H1 (cell line): ENCODE measurements at regions not wholly inside any gene's neighbourhood (a gene's known extent, or its start where the extent isn't known, plus 50 kb on each side); places are given as distances from the start of the nearest gene placed in this dataset.

Source experiments
- CTCF ChIA-PET: fragments of 300-600 bp; sonication (Branson Sonifier 250); formaldehyde crosslinking; loops from one replicate; lab custom pipeline; 2021; ENCODE audit not compliant: partially characterized antibody; lab: Charles Lee
- POLR2A ChIA-PET: fragments of 300-600 bp; sonication (Branson Sonifier 250); formaldehyde crosslinking; loops from one replicate; lab custom pipeline; 2021; ENCODE audit warnings: inconsistent platforms; ENCODE audit not compliant: partially characterized antibody; lab: Charles Lee
- DNase-seq, 2 experiments: peaks; one replicate each; pipeline versions ENCODE4 v3.0.0 to v3.0.0-alpha.2; 2010 to 2022; ENCODE audit warnings: low spot score in 2 of 2, low read depth in 1 of 2, mixed read lengths in 1 of 2
- FAIRE-seq: peaks from 2 replicates; lab custom pipeline; 2011; peaks lifted over from hg19 to GRCh38; lab: Jason Lieb, UNC
- H2AFZ ChIP-seq: 2 replicates; pipeline ENCODE4 v1.8.1; 2012; ENCODE audit warnings: low read length, inconsistent platforms
- H2AK5ac ChIP-seq: 2 replicates; pipeline ENCODE4 v1.6.1; 2013; ENCODE audit warnings: low read depth, low read length
- H2BK120ac ChIP-seq: replicated peaks from 2 replicates; pipeline ENCODE3; 2013; ENCODE audit warnings: low read depth, low read length, inconsistent platforms
- H2BK12ac ChIP-seq: 2 replicates; pipeline ENCODE4 v1.6.1; 2013; ENCODE audit warnings: low read depth, low read length
- H2BK15ac ChIP-seq: 2 replicates; pipeline ENCODE4 v1.6.1; 2013; ENCODE audit warnings: low read length
- H2BK20ac ChIP-seq: 2 replicates; pipeline ENCODE4 v1.6.1; 2013; ENCODE audit warnings: low read length
- H2BK5ac ChIP-seq: 2 replicates; pipeline ENCODE4 v1.6.1; 2013; ENCODE audit warnings: low read depth, low read length
- H3K14ac ChIP-seq: 2 replicates; pipeline ENCODE4 v1.6.1; 2013; ENCODE audit warnings: inconsistent platforms; ENCODE audit not compliant: insufficient read length
- H3K18ac ChIP-seq: 2 replicates; pipeline ENCODE4 v1.6.1; 2013; ENCODE audit warnings: low read length; ENCODE audit errors: extremely low read depth
- H3K23ac ChIP-seq: 2 replicates; pipeline ENCODE4 v1.6.1; 2013; ENCODE audit warnings: inconsistent platforms; ENCODE audit not compliant: insufficient read length
- H3K23me2 ChIP-seq: 2 replicates; pipeline ENCODE4 v1.6.1; 2013; ENCODE audit warnings: low read depth, low read length
- H3K27ac ChIP-seq: 2 replicates; pipeline ENCODE4 v1.6.1; 2011; ENCODE audit warnings: low read depth, low read length, inconsistent platforms
- H3K27me3 ChIP-seq, 4 experiments: replicated peaks in 1 of 4; 1 replicate in 1 of 4; 2 replicates in 3 of 4; pipeline versions ENCODE4 v1.6.1 to v1.8.1; 2011 to 2013; ENCODE audit warnings: low read length in 3 of 4, mild to moderate bottlenecking in 3 of 4, inconsistent platforms in 2 of 4, mixed read lengths in 2 of 4, moderate library complexity in 1 of 4; ENCODE audit not compliant: control insufficient read depth in 3 of 4, insufficient read depth in 3 of 4; ENCODE audit errors: extremely low read depth in 1 of 4
- H3K36me3 ChIP-seq, 4 experiments: 2 replicates each; pipeline versions ENCODE4 v1.6.1 to v1.8.1; 2011 to 2013; ENCODE audit warnings: mild to moderate bottlenecking in 4 of 4, low read length in 3 of 4, moderate library complexity in 2 of 4, control low read depth in 1 of 4, inconsistent platforms in 1 of 4; ENCODE audit not compliant: insufficient read depth in 4 of 4, control insufficient read depth in 2 of 4
- H3K4ac ChIP-seq: replicated peaks from 2 replicates; pipeline ENCODE3; 2013; ENCODE audit warnings: low read length, low read depth, mixed read lengths, inconsistent platforms; ENCODE audit not compliant: insufficient read length
- H3K4me1 ChIP-seq, 4 experiments: replicated peaks in 1 of 4; 1 replicate in 1 of 4; 2 replicates in 3 of 4; pipeline versions ENCODE4 v1.6.1 to v1.8.1; 2011 to 2013; ENCODE audit warnings: low read length in 3 of 4, inconsistent platforms in 2 of 4, mixed read lengths in 1 of 4; ENCODE audit not compliant: insufficient read depth in 4 of 4, control insufficient read depth in 3 of 4
- H3K4me2 ChIP-seq, 2 experiments: 2 replicates each; pipeline versions ENCODE4 v1.6.1 to v1.8.1; 2011 to 2013; ENCODE audit warnings: low read depth in 2 of 2, low read length in 2 of 2, control low read depth in 1 of 2, inconsistent platforms in 1 of 2, mild to moderate bottlenecking in 1 of 2; ENCODE audit not compliant: insufficient read depth in 1 of 2
- H3K4me3 ChIP-seq, 4 experiments: fragments of 200-600, 300-600 bp in 1 of 4; sonication (generic), shearing (Covaris generic), sonication (Bioruptor Twin) in 1 of 4; 2 replicates each; pipeline versions ENCODE4 v1.5.1 to v1.8.1; 2011 to 2016; ENCODE audit warnings: low read length in 4 of 4, low read depth in 3 of 4, control low read depth in 2 of 4, inconsistent platforms in 2 of 4, mild to moderate bottlenecking in 2 of 4, mixed read lengths in 1 of 4, moderate library complexity in 1 of 4; ENCODE audit not compliant: insufficient read depth in 2 of 4; ENCODE audit errors: extremely low read depth in 1 of 4
- H3K56ac ChIP-seq: replicated peaks from 2 replicates; pipeline ENCODE3; 2013; ENCODE audit warnings: low read depth, mild to moderate bottlenecking, mixed read lengths, low read length, inconsistent platforms; ENCODE audit not compliant: insufficient read length
- H3K79me1 ChIP-seq: 2 replicates; pipeline ENCODE4 v1.6.1; 2013; ENCODE audit warnings: low read depth, low read length, control low read depth
- H3K79me2 ChIP-seq, 2 experiments: 2 replicates each; pipeline versions ENCODE4 v1.6.1 to v1.8.1; 2012 to 2013; ENCODE audit warnings: low read length in 2 of 2, mild to moderate bottlenecking in 2 of 2, inconsistent platforms in 1 of 2; ENCODE audit not compliant: insufficient read depth in 2 of 2, control insufficient read depth in 1 of 2
- H3K9ac ChIP-seq, 4 experiments: replicated peaks in 1 of 4; 1 replicate in 1 of 4; 2 replicates in 3 of 4; pipeline versions ENCODE4 v1.6.1 to v1.8.1; 2011 to 2013; ENCODE audit warnings: low read depth in 3 of 4, low read length in 3 of 4, control low read depth in 2 of 4, mild to moderate bottlenecking in 2 of 4, moderate library complexity in 2 of 4, inconsistent platforms in 1 of 4; ENCODE audit errors: extremely low read depth in 1 of 4
- H3K9me3 ChIP-seq, 2 experiments: 2 replicates each; pipeline versions ENCODE4 v1.6.1 to v1.8.1; 2012 to 2013; ENCODE audit warnings: mild to moderate bottlenecking in 2 of 2, moderate library complexity in 2 of 2, control low read depth in 1 of 2, inconsistent platforms in 1 of 2, low read depth in 1 of 2, low read length in 1 of 2, mixed read lengths in 1 of 2; ENCODE audit not compliant: insufficient read depth in 2 of 2
- H4K20me1 ChIP-seq, 2 experiments: replicated peaks in 1 of 2; 2 replicates each; pipeline versions ENCODE3 to v1.8.1; 2011 to 2013; ENCODE audit warnings: inconsistent platforms in 2 of 2, low read length in 2 of 2, mild to moderate bottlenecking in 1 of 2; ENCODE audit not compliant: insufficient read depth in 2 of 2, control insufficient read depth in 1 of 2
- H4K5ac ChIP-seq: 2 replicates; pipeline ENCODE4 v1.6.1; 2013; ENCODE audit warnings: low read length, low read depth, mixed read lengths, inconsistent platforms; ENCODE audit not compliant: insufficient read length
- H4K8ac ChIP-seq: 2 replicates; pipeline ENCODE4 v1.8.0; 2013; ENCODE audit warnings: mild to moderate bottlenecking, moderate library complexity, low read length, inconsistent platforms; ENCODE audit not compliant: insufficient read depth; ENCODE audit errors: extremely low read depth
- H4K91ac ChIP-seq: replicated peaks from 2 replicates; pipeline ENCODE3; 2013; ENCODE audit warnings: low read length, mixed read lengths, inconsistent platforms; ENCODE audit not compliant: insufficient read length
- BCL11A ChIP-seq, 2 experiments: IDR thresholded peaks; one replicate each; pipeline ENCODE4 v1.6.1; 2011; ENCODE audit warnings: low read depth in 2 of 2, low read length in 2 of 2, mild to moderate bottlenecking in 2 of 2
- BRCA1 ChIP-seq: IDR thresholded peaks from 2 replicates; pipeline ENCODE4 v1.6.1; 2012; ENCODE audit warnings: low read depth, low read length, improper control_type of control experiment
- CHD2 ChIP-seq: IDR thresholded peaks from 2 replicates; pipeline ENCODE4 v1.6.1; 2012; ENCODE audit warnings: low read length, improper control_type of control experiment
- CTBP2 ChIP-seq: IDR thresholded peaks from 2 replicates; pipeline ENCODE4 v1.7.0; 2011; ENCODE audit warnings: borderline replicate concordance, mild to moderate bottlenecking, moderate library complexity, mixed read lengths, low read length; ENCODE audit not compliant: insufficient read depth, insufficient read length
- GTF2F1 ChIP-seq: IDR thresholded peaks from 2 replicates; pipeline ENCODE4 v1.6.1; 2012; ENCODE audit warnings: low read depth, low read length, improper control_type of control experiment, borderline replicate concordance
- HDAC6 ChIP-seq: IDR thresholded peaks from one replicate; pipeline ENCODE4 v1.7.1; 2012; ENCODE audit warnings: low read depth, mild to moderate bottlenecking, inconsistent platforms, low read length, moderate library complexity
- KDM5A ChIP-seq: fragments of 200-600 bp; IDR thresholded peaks from 2 replicates; pipeline ENCODE4 v1.7.1; 2012; ENCODE audit warnings: mild to moderate bottlenecking, low read length, inconsistent platforms, mixed read lengths
- NRF1 ChIP-seq: IDR thresholded peaks from 2 replicates; pipeline ENCODE4 v1.6.1; 2011; ENCODE audit warnings: mild to moderate bottlenecking, low read depth, low read length, improper control_type of control experiment
- RNF2 ChIP-seq: fragments of 200-900, 300-1000 bp; sonication (generic); IDR thresholded peaks from 2 replicates; pipeline ENCODE4 v1.7.1; 2016; ENCODE audit warnings: borderline replicate concordance, low read depth, mild to moderate bottlenecking, antibody characterized with exemption, low read length; ENCODE audit not compliant: poor library complexity, severe bottlenecking; ENCODE audit errors: missing control alignments
- RXRA ChIP-seq: IDR thresholded peaks from 2 replicates; pipeline ENCODE4 v1.6.1; 2011; ENCODE audit warnings: low read depth, mild to moderate bottlenecking, low read length, moderate library complexity; ENCODE audit not compliant: insufficient read depth
- SIX5 ChIP-seq: IDR thresholded peaks from 2 replicates; pipeline ENCODE4 v1.6.1; 2011; ENCODE audit warnings: mild to moderate bottlenecking, low read depth, low read length
- SP1 ChIP-seq: IDR thresholded peaks from 2 replicates; pipeline ENCODE4 v1.6.1; 2011; ENCODE audit warnings: low read depth, low read length
- SRF ChIP-seq: IDR thresholded peaks from 2 replicates; pipeline ENCODE4 v1.6.1; 2011; ENCODE audit warnings: mild to moderate bottlenecking, low read depth, low read length, moderate library complexity
- TBP ChIP-seq: IDR thresholded peaks from 2 replicates; pipeline ENCODE4 v1.6.1; 2011; ENCODE audit warnings: low read depth, low read length, improper control_type of control experiment
- YY1 ChIP-seq: IDR thresholded peaks from 2 replicates; pipeline ENCODE4 v1.6.1; 2011; ENCODE audit warnings: low read depth, mild to moderate bottlenecking, low read length
- WGBS, 2 experiments: shearing (Covaris generic) in 1 of 2; methylation state at CpG; one replicate each; pipeline versions ENCODE4 v1.1.6 to v1.1.7; 2013 to 2015; ENCODE audit warnings: low lambda C conversion rate in 2 of 2, mixed read lengths in 2 of 2, inconsistent platforms in 1 of 2, low coverage in 1 of 2, missing lambda C conversion rate in 1 of 2; ENCODE audit not compliant: insufficient replicate concordance in 2 of 2, insufficient coverage in 1 of 2, insufficient read length in 1 of 2; ENCODE audit errors: extremely low coverage in 1 of 2, missing lambda C conversion rate in 1 of 2; 5-methylcytosine and 5-hydroxymethylcytosine counted together

DNA sequence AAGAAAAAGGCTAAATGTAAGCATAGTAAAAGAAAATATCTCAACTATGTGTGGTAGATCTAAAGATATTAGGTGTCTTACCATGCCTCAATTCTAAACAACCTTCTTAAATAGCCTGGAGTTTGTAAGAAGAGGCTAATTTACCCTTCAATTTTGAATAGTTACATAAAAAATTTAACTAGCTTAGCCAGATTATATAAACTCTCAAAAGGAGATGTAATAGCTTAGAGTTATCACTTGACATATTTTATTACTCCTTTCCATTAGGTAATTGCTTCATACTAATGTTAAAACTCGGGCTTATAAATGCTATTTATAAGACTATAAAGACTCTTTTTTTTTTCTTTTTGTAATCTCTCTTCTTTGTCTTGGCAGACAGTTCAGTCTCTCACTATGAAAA, 297.5 kb upstream of the PABPC4L start:
- no peaks in the 10 kb centered on the region for H3K27me3 ChIP-seq
- H2BK15ac ChIP-seq = no peak overlapping the region
- no peaks in the 10 kb centered on the region for H4K20me1 ChIP-seq
- H3K4me1 ChIP-seq = no peaks in the 10 kb centered on the region
- no peak overlapping the region for H2BK5ac ChIP-seq
- ChIA-PET CTCF (no interaction called here), POLR2A (no interaction called here)
- H3K23me2 ChIP-seq = no peaks in the 10 kb centered on the region
- H3K27ac ChIP-seq = no peak overlapping the region
- DNase-seq (no peak), FAIRE-seq (no peak)
- no peaks in the 10 kb centered on the region for H3K79me2 ChIP-seq
- H3K79me1 ChIP-seq = no peaks in the 10 kb centered on the region
- peaks cover 0 to 4% (median 0%) of the 10 kb centered on the region in 4 experiments; a peak in 2 of 8 replicates for H3K36me3 ChIP-seq
- peaks cover 0 to 16% of the 10 kb centered on the region in 2 experiments; a peak in 2 of 4 replicates for H3K9me3 ChIP-seq
- 88% methylated on average over 1 of the region's 1 CpG; no CpG with 5 or more reads in 1 of the 2 experiments for WGBS, 2 experiments
- no peak overlapping the region for H2BK120ac ChIP-seq
- H2AFZ ChIP-seq = no peak overlapping the region
- H3K4ac ChIP-seq = no peak overlapping the region
- no peak overlapping the region for H2AK5ac ChIP-seq
- H4K91ac ChIP-seq = no peak overlapping the region
- H3K4me2 ChIP-seq = no peak overlapping the region
- H2BK12ac ChIP-seq = no peak overlapping the region
- no peak overlapping the region for H3K4me3 ChIP-seq
- no peak overlapping the region for H4K8ac ChIP-seq
- H2BK20ac ChIP-seq = no peak overlapping the region
- H3K9ac ChIP-seq = no peak overlapping the region
- H3K14ac ChIP-seq = no peak overlapping the region
- H3K18ac ChIP-seq = no peak overlapping the region
- H3K23ac ChIP-seq = no peak overlapping the region
- no peak overlapping the region for H4K5ac ChIP-seq
- no peak overlapping the region for H3K56ac ChIP-seq
- no peak for TF ChIP-seq SP1
- no peak for TF ChIP-seq TBP
- TF ChIP-seq RXRA = no peak
- TF ChIP-seq YY1 = no peak
- TF ChIP-seq KDM5A = no peak
- no peak for TF ChIP-seq CTBP2
- no peak for TF ChIP-seq BRCA1
- TF ChIP-seq HDAC6 = no peak
- no peak for TF ChIP-seq BCL11A (IDR thresholded peaks at IDR 0.05; ENCODE audit: low read depth in 2 of 2, low read length in 2 of 2)
- no peak for TF ChIP-seq CHD2
- TF ChIP-seq RNF2 = no peak
- TF ChIP-seq GTF2F1 = no peak
- TF ChIP-seq NRF1 = no peak
- TF ChIP-seq SRF = no peak
- TF ChIP-seq SIX5 = no peak
